ENCODE measurements at regions not wholly inside any gene's neighbourhood (a gene's known extent, or its start where the extent isn't known, plus 50 kb on each side); places are given as distances from the start of the nearest gene placed in this dataset.
"Not testable (repeated sequence)": the region's sequence is repeated elsewhere in the genome, so short reads cannot be mapped to it uniquely, and the experiment has no call there.

- DNase-seq (ENCODE audit: low spot score): no peak
These were observed 197.1 kb downstream of the BCL11A start for GRCh38 chr2:60356346-60356745.

- no peak for DNase-seq (ENCODE audit: low spot score)
These were observed 197.6 kb downstream of the BCL11A start for GRCh38 chr2:60355849-60356261.

- no peak for DNase-seq (ENCODE audit: low spot score)
These were observed 198.7 kb downstream of the BCL11A start for GRCh38 chr2:60354713-60355112.

GRCh38 chr2:60353863-60354262 lies 199.6 kb downstream of the BCL11A start:
- no peak for DNase-seq (ENCODE audit: low spot score)

GRCh38 chr2:60353406-60353800 lies 200.1 kb downstream of the BCL11A start:
- no peak for DNase-seq (ENCODE audit: low spot score)

GRCh38 chr2:60352491-60353405 lies 200.7 kb downstream of the BCL11A start:
- no peak for DNase-seq (ENCODE audit: low spot score)

GRCh38 chr2:60351802-60352201 lies 201.7 kb downstream of the BCL11A start:
- no peak for DNase-seq (ENCODE audit: low spot score)

- no peak for DNase-seq (ENCODE audit: low spot score)
These were observed 202.1 kb downstream of the BCL11A start for GRCh38 chr2:60351321-60351720.

GRCh38 chr2:60350791-60351190 lies 202.7 kb downstream of the BCL11A start:
- DNase-seq (ENCODE audit: low spot score): no peak

GRCh38 chr2:60347781-60348180 lies 205.7 kb downstream of the BCL11A start:
- peak; percentile 12 for DNase-seq (ENCODE audit: low spot score)

GRCh38 chr2:60342491-60342890 lies 211.0 kb downstream of the BCL11A start:
- not testable (repeated sequence) for DNase-seq (ENCODE audit: low spot score)

- DNase-seq (ENCODE audit: low spot score): no peak
These were observed 212.3 kb downstream of the BCL11A start for GRCh38 chr2:60341151-60341550.

- DNase-seq (ENCODE audit: low spot score): no peak
These were observed 214.2 kb downstream of the BCL11A start for GRCh38 chr2:60339286-60339685.

- no peak for DNase-seq (ENCODE audit: low spot score)
These were observed 216.3 kb downstream of the BCL11A start for GRCh38 chr2:60337142-60337497.

- no peak for DNase-seq (ENCODE audit: low spot score)
These were observed 216.9 kb downstream of the BCL11A start for GRCh38 chr2:60336442-60337141.

- peak; percentile 10 for DNase-seq (ENCODE audit: low spot score)
These were observed 217.8 kb downstream of the BCL11A start for GRCh38 chr2:60335533-60336237.

- DNase-seq (ENCODE audit: low spot score): no peak
These were observed 218.8 kb downstream of the BCL11A start for GRCh38 chr2:60334610-60335009.

GRCh38 chr2:60333264-60333663 lies 220.2 kb downstream of the BCL11A start:
- DNase-seq (ENCODE audit: low spot score): no peak

- DNase-seq (ENCODE audit: low spot score): no peak
These were observed 222.2 kb downstream of the BCL11A start for GRCh38 chr2:60331115-60331809.

- DNase-seq (ENCODE audit: low spot score): no peak
These were observed 224.2 kb downstream of the BCL11A start for GRCh38 chr2:60329225-60329624.

- no peak for DNase-seq (ENCODE audit: low spot score)
These were observed 228.9 kb downstream of the BCL11A start for GRCh38 chr2:60324536-60324935.

- no peak for DNase-seq (ENCODE audit: low spot score)
These were observed 231.6 kb downstream of the BCL11A start for GRCh38 chr2:60321816-60322215.
